ENCODE measurements at regions not wholly inside any gene's neighbourhood (a gene's known extent, or its start where the extent isn't known, plus 50 kb on each side); places are given as distances from the start of the nearest gene placed in this dataset.

DNA sequence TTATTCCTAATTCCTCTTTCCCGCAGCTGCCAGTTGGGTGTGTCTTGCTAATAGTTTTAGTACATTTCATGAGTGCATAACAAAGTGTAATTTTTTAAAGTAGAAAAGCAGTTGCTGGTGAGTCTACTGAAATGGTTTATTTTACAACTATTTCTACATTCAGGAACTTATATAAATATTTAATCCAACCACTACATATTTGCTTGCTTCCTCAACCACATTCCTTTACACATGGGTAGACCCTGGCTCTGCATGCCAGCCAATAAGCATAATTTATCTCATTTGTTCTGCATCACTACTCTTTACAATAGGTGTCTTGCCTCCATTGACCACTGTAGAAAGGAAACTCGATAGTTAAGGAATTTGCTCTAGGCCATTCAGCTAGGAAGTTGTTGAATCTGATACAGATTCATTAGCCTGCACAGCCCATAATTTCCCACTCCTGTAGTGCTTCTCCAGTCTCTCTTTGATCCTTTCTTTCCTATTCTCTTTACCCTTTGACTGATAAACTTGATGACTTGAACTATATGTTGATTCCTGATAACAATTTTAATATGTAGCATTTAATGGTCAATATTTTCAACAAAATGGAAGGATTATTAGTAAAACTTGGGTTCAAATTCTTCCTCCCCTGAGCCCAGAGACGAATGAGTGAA lies 342.5 kb upstream of the ACTBL2 start:
- DNase-seq = no peak

DNA sequence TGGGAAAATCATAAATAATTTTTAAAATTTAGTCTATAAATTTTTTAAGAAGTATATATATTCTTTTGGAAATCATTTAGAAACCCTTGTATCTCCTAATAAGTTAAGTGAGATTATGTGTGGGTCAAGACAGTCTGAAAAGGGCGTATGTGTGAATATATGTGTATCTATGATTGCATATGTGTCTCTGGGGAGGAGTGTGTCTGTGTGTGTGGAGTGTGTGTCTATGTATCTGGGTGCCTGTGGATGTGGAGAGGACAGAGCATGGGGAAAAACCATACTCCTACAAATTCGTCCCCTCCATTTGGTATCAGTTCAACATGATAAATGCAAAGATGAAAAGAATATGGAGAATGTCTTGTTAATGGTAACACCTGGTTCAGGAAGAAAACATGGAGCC lies 342.0 kb upstream of the ACTBL2 start:
- no peak for DNase-seq

DNA sequence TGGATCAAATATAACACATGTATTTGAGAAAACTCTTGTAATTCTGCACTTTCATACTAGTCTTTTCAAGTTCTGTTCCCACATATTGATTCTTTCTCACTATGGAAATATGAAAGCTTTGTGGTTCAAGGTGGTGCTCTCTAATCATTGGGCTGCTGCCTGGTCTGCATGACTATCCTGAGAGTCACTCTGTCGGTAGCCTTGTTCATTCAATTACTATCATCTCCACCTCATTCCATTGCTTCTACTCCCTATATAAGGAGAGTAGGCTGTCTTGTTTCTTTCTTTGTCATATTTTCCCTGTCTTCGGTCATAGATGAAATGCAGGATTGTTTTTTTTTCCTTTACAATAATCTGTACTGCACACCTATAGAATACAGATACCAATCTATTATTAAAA lies 341.4 kb upstream of the ACTBL2 start:
- no peak for DNase-seq

DNA sequence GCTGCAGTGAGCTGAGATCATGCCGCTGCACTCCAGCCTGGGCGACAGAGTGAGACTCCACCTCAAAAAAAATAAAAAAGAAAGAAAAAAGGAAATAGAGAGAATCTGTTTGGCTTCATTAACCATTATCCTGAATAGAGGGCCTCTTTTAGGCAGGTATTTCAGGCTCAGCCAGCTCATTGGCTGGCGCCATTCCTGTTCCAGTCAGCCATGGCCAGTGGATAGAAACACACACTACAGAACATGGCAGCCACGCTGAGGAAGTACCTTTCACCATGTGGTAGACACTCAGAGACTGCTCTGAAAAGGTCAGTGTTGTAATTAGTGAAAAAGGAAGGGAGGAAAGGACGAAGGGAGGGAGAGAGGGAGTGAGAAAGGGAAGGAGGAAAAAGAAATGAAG lies 340.0 kb upstream of the ACTBL2 start:
- no peak for DNase-seq

DNA sequence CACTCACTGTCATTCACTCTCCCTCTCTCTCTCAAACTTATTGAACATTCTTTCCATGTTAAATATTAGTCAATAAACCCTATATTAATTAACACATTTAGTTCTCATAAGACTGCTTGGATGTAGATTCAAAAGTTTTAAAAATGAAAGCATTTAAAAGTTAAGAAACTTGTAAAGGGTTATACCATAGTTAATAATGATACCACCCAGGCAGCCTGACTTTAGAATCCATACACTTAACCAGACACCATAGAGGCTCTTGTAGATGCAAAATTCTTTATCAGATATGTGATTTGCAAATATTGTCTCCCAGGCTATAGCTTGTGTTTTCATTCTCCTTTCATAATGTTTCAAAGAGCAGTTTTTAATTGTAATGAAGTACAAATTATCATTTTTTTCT lies 335.8 kb upstream of the ACTBL2 start:
- DNase-seq = no peak

DNA sequence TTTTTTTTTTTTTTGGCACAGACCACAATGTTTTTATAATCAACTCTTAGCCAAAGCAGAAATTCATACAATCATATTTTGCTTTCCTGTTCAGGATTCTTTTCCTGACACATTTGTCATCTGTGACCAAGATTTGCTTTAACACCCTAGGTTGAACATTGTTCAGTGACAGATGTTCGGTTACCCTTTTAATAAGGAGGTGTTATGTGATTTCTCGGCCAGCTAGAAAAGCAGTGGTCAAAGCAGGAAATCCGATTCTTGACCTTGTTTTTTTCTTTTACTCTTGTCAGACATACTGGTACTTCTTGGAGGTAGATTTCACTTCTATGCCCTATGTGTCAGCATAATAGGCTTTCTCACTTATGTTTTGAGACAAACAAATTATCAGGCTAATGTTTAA lies 335.3 kb upstream of the ACTBL2 start:
- DNase-seq = no peak

DNA sequence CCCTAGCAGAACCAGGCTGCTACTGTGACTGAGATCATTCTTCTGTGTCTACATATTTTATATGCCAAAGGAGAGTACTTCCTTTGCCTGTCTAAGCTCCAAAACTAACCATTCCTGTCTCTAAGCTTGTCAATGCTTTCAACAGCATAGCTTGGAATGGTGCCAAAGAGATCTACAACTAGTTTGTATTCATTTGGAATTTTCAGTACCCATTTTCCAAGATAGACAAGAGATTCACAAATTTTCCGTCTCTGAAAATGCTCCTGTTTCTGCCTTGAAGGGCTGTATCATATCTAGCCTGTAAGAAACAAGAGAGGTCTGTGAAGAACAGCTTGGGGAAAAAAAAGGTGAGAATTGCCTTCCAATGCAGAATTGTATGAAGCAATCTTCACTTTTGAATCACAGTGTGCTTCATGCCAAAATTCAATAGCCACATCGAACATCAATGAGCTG lies 334.4 kb upstream of the ACTBL2 start:
- no peak for DNase-seq

DNA sequence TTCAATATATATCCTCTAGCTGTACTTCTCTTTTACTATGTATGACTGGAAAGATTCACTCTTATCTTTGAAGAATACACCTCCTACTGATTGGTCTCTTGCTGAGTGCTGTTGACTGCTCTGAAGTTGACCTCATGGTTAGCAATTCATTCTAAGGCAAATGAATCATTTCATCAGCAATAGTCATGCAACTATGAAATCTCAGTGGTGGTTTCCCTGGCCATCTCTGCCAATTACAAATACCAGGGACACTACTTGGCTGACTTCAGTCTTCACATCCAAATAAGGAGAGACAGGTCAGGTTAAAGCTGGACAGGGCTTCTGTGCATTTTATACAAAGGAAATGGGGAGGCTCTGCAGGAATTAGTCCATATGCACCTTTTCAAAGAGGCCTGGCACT lies 333.5 kb upstream of the ACTBL2 start:
- DNase-seq = no peak

DNA sequence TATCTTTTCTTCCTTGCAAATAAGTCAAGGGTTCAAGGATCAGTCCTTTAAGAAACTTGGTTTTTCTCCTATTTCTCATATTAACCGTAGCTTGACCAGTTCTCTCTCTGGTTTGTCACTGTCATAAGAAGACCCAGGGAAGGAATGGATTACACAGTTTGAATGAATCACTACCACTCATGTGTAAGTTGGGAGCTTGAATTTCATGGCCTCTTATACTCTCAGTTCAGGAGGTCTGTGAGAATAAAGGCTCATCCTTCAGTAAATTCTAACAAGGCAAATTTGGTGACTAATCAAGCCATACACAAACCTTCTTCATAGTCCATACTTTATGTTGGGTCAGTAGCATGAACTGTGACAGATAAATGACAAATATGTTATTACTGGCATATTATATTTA lies 323.1 kb upstream of the ACTBL2 start:
- DNase-seq = no peak

DNA sequence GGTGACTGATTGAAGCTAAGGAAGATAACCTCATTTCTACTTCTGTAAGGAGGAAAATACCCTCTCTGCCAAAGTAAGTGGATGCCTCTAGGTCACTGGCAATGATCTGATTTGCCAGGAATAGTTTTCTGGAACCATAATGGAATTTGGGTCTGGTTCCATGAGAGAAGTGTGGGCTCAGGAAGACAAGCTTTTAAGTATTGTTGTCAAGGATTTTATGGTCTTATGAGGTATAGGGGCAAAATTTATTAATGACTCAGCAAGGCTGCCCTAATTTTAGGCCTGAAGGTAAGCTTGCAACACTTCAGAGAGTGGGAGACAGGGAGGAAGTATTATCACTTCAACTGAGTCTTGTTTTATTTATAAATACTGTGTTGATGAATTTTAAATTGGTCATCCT lies 322.6 kb upstream of the ACTBL2 start:
- no peak for DNase-seq

DNA sequence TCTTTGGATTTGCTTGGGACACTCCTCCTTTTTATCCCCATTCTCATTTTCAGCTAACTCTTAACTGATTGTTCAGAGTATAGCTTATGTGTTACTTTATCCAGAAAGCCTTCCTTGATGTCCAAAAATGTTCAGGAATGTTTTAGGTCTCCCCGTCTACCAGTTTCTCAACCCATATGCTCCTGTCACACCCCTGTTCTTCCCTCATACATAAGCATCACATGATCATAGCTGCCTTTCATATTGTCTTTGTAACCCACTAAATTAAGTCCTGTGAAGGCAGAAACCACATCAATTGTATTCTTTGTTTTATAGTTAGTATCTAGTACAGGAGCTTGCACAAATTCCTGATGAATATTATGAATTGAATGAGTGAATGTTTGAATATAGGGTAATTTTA lies 321.9 kb upstream of the ACTBL2 start:
- DNase-seq = no peak

DNA sequence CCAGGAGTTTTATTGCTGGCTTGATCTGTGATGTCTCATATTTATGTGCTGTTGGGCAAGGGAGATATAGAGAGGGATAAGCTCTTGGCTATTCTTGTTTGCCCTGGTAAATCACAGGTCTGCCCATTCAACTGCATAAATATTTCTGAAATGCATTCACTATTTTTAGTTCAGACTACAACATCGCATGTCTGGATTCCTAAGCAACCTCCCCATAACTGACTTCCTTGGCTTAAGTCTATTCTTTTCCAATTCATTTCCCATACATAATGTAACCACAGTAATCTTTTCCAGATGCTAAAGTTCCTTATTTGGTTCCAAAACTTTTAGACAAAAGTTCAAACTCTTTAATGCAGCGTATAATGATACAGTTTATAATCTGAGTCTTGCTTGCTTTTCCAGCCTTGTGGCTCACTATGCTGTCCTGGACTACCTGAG lies 321.4 kb upstream of the ACTBL2 start:
- no peak for DNase-seq

DNA sequence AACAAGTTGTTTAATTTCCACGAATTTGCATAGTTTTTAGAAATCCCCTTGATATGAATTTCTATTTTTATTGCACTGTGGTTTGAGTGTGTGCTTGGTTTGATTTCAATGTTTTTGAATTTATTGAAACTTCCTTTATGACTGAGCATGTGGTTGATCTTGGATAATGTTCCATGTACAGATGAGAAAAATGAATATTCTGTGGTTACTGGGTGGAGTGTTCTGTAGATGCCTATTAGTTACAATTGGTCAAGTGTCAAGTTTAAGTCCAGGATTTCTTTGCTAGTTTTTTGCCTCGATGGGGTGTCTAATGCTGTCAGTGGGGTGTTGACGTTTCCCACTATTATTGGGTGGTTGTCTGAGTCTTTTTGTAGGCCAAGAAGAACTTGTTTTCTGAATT lies 319.5 kb upstream of the ACTBL2 start:
- no peak for DNase-seq

DNA sequence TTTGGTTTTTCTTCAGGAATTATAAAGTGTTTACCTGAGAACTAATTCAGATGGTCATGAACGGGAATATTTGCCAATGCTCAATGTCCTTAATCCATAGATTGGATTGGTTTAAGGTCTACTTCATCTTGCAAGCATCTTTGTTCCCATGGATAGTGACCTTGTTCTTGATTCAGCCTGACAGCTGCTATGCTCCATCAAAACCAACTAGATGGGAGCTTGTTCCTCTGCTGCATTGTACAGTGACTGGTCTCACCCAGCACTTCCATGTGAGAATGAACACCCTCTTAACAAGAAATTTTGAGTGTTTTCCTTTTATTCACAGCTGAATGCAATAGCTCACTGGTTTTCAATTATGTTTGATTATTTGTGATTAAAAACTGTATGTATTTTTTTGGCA lies 312.6 kb upstream of the ACTBL2 start:
- DNase-seq = no peak

DNA sequence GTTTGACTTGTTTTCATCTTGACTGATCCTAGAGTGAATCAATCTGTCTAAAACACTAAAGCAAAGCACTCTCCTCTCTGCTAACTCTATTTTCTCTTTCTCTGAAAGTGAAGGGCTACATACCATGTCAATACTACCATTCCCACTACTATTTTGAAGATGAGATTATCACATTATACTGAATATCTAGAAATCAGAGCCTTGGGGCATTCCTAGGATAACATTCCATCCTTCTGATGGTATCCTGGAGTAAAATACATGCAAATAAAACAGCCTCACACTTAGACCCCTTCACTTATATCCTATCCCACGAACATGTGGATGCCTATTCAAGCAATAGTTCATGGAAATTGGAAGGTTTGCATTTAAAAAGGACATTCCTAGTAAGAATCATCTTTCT lies 309.3 kb upstream of the ACTBL2 start:
- no peak for DNase-seq

DNA sequence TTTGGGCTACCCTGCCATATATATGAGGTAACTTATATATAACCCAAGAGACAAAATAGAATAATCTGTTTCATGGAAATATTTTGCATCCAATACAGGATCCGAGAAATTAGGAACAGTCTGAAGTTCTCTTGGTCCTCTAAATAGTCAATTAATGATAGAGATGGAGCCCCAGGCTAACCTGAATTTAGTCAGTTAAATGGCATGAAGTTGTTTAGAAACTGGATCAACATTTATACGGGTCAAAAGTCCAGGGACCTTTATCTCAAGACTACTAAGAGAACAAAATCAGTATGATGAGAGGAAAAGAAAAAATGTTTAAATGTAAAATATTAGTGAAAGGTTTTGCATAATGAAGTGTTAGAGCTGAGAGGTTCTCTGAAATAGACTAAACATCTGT lies 303.3 kb upstream of the ACTBL2 start:
- DNase-seq = no peak

DNA sequence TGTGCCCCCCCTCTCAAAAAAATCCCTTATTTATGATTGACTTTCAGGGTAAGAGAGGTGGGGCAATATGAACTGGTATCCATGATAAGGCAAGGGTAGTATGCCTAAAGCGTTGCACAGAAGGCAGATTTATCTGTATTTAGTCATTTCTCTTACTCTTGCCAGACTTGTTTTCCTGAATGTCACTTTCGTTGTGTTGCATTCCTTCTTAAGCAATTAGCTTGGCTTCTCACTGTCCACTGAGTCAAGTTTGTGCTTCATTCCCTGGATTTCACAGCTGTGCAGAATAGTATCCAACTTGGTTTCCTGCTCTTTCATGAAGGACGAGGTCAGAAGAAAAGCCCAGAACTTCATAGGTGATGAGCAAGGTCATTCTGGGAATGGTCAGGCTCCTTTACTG lies 301.5 kb upstream of the ACTBL2 start:
- no peak for DNase-seq

DNA sequence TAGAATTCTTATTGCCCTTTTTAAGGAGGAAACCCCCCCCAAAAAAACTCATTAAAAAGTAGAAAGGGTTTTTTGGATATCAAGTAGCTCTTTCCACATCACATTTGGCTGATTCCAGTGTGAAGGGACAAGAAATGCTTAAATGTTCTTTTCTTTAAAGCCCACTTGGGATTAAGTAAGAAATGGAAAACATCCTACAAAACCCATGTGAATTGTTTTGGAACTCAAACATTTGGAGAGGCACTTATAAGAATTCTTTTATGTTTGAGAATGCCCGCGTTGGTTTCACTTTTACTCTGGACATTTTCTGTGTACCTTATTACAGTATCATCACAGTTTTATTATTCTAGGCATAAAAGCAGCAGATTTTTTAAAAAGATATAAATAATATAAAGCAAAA lies 301.1 kb upstream of the ACTBL2 start:
- no peak for DNase-seq

DNA sequence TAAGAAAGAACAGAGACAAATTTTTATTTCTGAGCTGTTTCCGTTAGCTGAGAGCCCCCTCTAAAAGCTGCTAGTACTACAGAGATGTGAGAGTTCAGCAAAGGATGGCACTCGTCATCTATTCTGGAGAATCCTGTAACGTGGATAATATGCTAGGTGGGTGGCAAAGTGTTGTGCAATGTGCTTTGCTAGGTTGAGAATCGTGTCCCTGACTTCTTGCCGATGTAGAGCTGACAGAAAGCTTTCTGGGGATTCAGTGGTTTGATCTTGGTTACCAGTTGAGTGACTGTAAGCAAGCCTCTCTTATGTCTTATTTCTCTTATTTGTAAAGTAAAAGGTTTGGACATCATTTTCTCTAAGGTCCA lies 298.3 kb upstream of the ACTBL2 start:
- DNase-seq = no peak

DNA sequence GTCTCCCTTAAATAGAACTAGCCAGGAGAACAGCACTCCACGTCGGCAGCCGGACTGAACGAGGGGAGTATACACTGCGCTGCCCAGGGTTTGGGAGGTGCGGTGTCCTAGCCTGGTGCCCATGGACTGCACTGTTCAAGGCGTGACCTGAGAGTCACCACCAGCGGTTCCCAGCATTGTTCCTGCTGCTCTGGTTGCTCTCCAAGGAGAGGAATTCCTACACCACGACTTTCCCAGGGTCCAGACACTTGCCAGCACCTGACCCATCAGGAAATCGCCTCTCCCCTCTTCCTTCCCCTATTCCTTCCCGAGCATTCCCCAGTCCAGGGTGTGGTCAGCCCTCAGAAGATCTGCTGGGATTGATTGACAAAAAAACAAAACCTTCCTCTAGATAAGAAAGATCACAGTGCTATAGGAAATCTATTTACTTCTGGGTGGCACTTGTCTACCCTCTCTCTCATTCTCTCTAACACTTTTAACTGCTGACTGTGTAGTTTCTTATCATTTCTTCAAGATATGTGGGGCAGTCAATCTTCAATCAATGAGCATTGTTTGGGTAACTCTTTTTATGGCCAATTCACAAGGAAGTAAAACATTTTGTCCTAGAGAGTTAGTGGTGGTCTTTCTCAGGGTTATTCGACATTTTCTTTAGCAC lies 297.8 kb upstream of the ACTBL2 start:
- no peak for DNase-seq

DNA sequence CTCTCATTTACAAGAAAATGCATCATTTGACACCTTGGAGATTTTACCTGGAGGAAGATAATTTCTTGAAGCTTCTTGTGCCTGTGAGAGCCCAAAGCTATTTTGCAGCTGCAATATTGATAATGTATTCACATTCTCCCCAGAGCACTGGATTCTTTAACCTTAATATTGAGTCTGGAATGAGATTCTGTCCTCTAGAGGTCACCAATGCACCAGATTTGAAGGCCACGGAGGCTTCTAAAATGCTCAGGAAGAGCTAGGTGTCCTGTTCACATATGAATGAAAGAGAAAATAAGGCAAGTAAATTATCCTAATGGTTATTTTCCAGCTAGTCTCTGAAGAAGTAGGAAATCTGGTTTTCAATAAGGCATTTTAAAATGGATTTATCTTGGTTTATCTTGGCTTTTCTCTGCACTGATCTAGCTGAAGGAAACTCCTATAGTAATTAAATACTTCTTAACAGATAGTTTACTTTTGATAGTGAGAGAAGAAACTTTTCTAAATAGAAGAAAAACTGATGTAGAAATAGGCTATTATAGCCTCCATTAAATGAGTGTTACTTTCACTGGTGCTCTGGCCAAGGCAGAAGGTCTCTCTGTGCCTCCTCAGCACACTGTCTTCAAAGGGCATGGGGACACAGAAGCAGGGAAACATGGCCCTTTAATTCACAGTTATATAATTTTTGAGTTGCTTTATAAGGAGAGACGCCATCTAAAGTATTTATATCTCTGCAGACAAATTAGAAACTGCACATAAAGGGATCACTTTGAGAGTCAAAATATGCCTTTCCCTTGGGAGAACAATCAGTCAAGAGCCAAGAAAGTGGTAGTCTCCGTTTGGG lies 297.0 kb upstream of the ACTBL2 start:
- DNase-seq = peak; percentile 34

DNA sequence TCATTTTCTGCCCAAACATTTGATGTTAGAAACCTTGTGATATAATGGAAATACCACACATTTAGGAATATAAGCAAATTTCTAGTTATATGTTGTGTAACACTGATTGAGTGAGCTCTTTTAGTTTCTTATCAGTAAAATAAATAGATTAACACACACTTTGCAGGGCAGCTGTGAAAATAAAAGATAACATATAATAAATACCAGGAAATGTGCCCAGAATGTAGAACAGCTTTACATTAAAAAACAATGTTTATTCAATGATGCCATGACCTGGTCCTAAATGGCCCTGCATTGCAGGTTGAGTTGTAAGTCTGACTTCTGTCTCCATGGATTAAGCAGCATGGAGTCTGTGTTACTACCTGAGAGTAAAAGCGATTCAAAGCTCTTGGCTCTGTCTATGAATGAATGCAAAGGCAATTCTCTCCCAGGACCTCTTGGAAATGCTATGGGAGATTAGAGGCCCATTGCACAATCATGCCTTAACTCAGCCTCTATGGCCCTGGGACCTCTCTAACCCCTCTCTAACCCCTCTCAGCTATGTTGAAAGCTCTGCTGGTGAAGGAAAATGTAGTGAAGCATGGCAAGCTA lies 296.0 kb upstream of the ACTBL2 start:
- DNase-seq = no peak

DNA sequence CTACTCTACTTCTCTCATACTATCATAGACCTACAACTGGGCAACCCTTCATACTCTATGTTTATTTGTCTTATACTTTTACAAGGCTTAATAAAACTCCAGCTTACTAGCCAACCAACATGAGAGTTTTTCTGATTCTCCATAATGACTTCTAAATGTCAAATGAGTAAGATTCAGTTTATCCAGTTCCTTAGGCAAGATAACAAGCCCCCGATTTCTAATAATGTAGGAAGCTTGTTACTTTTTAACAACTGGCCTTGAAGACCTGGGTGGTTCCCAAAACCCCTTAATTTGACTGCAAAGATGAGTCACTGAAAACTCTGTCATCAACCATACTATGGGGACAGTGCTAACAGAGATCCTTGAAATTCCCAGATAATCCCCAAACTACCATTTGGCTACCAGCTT lies 294.6 kb upstream of the ACTBL2 start:
- DNase-seq = no peak

DNA sequence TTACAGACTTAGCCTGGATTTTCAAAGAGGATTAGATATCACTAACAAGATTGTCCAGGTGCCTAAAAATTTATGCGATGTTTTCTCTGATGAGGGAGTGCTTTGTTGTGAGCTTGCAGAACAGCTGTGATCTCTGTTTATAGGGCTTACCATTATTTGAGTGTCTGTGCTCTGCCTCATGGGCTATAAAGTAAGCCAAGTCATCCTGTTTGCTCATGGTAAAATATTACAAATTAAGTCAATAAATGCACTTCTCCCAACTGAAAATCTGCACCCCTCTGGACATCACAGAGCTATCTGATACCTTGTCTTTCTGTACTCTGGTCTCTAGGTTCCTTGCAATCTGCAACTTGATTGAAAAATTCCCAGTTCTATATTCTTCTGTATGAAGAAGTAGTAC lies 293.4 kb upstream of the ACTBL2 start:
- DNase-seq = no peak
